ENCODE measurements at regions not wholly inside any gene's neighbourhood (a gene's known extent, or its start where the extent isn't known, plus 50 kb on each side); places are given as distances from the start of the nearest gene placed in this dataset.

- DNase-seq (ENCODE audit: low read depth) = no peak
- no peak overlapping the region for H3K4me3 ChIP-seq (ENCODE audit: low read length)
- no peak for TF ChIP-seq CTCF (conservative IDR thresholded peaks at IDR 0.05; ENCODE audit: low read depth, low read length)
Observed at GRCh38 chr15:26382444-26383072, 390.3 kb downstream of the GABRB3 start.

DNA sequence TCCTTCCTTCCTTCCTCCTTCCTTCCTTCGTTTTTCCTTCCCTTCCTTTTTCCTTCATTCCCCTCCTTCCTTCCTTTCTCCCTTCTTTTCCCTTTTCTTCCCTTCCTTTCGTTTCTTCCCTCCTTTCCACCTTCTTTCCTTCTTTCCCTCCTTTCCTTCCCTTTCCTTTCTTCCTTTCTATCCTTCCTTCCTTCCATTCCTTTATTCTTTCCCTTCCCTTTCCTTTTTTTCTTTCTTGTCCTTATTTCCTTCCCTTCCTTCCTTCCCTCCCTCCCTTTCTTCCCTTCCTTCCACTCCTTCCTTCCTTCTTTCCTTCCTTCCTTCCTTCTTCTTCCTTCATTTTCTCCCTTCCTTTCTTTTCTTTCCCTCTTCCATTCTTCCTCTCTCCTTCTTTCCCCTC lies 394.6 kb downstream of the GABRB3 start:
- H3K4me3 ChIP-seq (ENCODE audit: low read length) = no peak overlapping the region
- TF ChIP-seq CTCF (conservative IDR thresholded peaks at IDR 0.05; ENCODE audit: low read depth, low read length) = no peak
- DNase-seq (ENCODE audit: low read depth) = no peak

DNA sequence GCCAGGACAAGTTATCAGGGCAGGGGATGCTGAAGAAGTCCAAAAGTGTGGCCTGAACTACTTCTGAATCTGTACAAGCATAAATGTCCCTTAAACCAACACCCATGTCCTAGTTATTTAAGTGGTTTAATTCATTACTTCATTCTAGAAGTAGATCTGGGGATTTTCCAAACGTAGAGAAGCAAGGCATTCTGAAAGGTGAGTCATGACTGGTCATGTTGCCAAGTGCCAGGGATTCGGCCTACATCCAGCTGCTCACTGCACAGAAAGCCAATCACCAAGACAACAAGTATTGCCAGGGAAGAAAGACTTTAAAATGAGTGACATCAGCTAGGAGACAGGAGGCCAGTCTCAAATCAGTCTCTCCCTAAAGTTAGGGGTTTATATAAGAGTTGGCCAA lies 396.6 kb downstream of the GABRB3 start:
- H3K4me3 ChIP-seq (ENCODE audit: low read length) = no peak overlapping the region
- no peak for DNase-seq (ENCODE audit: low read depth)
- TF ChIP-seq CTCF (conservative IDR thresholded peaks at IDR 0.05; ENCODE audit: low read depth, low read length) = no peak

GRCh38 chr15:26374806-26375205 lies 398.1 kb downstream of the GABRB3 start:
- TF ChIP-seq CTCF (conservative IDR thresholded peaks at IDR 0.05; ENCODE audit: low read depth, low read length) = no peak
- no peak overlapping the region for H3K4me3 ChIP-seq (ENCODE audit: low read length)
- no peak for DNase-seq (ENCODE audit: low read depth)

DNA sequence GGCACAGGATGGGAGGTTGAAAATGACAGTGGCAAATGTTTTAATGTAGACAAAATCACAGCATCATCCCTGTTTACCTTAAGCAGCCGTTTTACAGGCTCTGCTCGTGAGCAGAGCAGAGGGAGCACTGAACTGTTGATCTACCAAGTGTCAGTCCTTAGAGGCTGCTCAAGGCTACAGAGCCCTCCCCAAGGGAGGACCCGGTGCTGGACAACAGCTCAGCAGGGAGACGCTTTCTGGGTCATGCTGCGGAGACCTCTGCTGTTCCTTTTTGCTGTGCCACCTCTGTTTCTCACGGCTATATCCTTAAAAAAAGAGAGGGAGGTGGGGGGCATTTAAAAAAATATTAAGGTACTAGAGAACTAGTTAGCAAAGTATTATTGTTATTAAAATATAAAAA lies 400.2 kb downstream of the GABRB3 start:
- TF ChIP-seq CTCF (conservative IDR thresholded peaks at IDR 0.05; ENCODE audit: low read depth, low read length) = no peak
- DNase-seq (ENCODE audit: low read depth) = no peak
- no peak overlapping the region for H3K4me3 ChIP-seq (ENCODE audit: low read length)

- H3K4me3 ChIP-seq (ENCODE audit: low read length) = no peak overlapping the region
- DNase-seq (ENCODE audit: low read depth) = no peak
- no peak for TF ChIP-seq CTCF (conservative IDR thresholded peaks at IDR 0.05; ENCODE audit: low read depth, low read length)
Observed at GRCh38 chr15:26365077-26365476, 407.8 kb downstream of the GABRB3 start.

- no peak for DNase-seq (ENCODE audit: low read depth)
- no peak overlapping the region for H3K4me3 ChIP-seq (ENCODE audit: low read length)
- TF ChIP-seq CTCF (conservative IDR thresholded peaks at IDR 0.05; ENCODE audit: low read depth, low read length) = no peak
Observed at GRCh38 chr15:26359855-26360254, 413.0 kb downstream of the GABRB3 start.

Measured in retinal pigment epithelial cell (primary cell).